WTC11 (cell line): ENCODE measurements at regions not wholly inside any gene's neighbourhood (a gene's known extent, or its start where the extent isn't known, plus 50 kb on each side); places are given as distances from the start of the nearest gene placed in this dataset.

ENCODE experiments used
- ATF1 ChIP-seq: sonication (generic); formaldehyde crosslinking; IDR thresholded peaks from 2 replicates; pipeline ENCODE4 v1.8.1; 2023; ENCODE audit warnings: mild to moderate bottlenecking, moderate library complexity, missing genetic modification reagents
- E2F5 ChIP-seq: sonication (generic); formaldehyde crosslinking; IDR thresholded peaks from 2 replicates; pipeline ENCODE4 v1.8.1; 2022; ENCODE audit warnings: mild to moderate bottlenecking, moderate library complexity, missing genetic modification reagents
- GABPB1 ChIP-seq: sonication (generic); formaldehyde crosslinking; IDR thresholded peaks from 2 replicates; pipeline ENCODE4 v1.8.1; 2023; ENCODE audit warnings: mild to moderate bottlenecking, missing genetic modification reagents
- JUN ChIP-seq: sonication (generic); formaldehyde crosslinking; IDR thresholded peaks from 2 replicates; pipeline ENCODE4 v1.8.0; 2023; ENCODE audit warnings: mild to moderate bottlenecking, missing genetic modification reagents
- NFYB ChIP-seq: sonication (generic); formaldehyde crosslinking; conservative IDR thresholded peaks from 2 replicates; pipeline ENCODE4 v1.8.0; 2022; ENCODE audit warnings: low read depth, missing genetic modification reagents

DNA sequence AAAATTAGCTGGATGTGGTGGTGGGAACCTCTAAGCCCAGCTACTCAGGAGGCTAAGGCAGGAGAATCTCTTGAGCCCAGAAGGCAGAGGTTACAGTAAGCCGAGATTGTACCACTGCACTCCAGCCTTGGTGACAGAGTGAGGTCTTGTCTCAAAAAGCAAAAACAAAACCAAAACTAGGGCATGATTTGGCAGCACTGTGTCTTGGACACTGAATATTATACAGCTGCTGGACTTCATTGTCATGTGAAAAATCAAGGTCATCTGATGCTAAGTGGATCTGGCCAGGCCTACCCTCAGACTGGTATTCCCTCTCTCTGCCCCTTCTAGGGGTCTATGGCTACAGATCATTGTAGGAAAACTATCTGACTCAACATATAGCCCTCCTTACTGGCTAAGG, 55.2 kb upstream of the MRPS6 start:
- no peak for TF ChIP-seq GABPB1 (CRISPR knock-in tag)
- TF ChIP-seq E2F5, result no peak
- TF ChIP-seq JUN (CRISPR knock-in tag), result no peak
- no peak for TF ChIP-seq NFYB (CRISPR knock-in tag)
- TF ChIP-seq ATF1, result no peak
